HG02798 (cell line): ENCODE measurements at regions not wholly inside any gene's neighbourhood (a gene's known extent, or its start where the extent isn't known, plus 50 kb on each side); places are given as distances from the start of the nearest gene placed in this dataset.

Experiments
- ATAC-seq: cut with Tn5 transposase; IDR thresholded peaks from one replicate; pipeline ENCODE4 v1.9.1; 2021; ENCODE audit warnings: mild to moderate bottlenecking; ENCODE audit not compliant: unreplicated experiment, poor library complexity

DNA sequence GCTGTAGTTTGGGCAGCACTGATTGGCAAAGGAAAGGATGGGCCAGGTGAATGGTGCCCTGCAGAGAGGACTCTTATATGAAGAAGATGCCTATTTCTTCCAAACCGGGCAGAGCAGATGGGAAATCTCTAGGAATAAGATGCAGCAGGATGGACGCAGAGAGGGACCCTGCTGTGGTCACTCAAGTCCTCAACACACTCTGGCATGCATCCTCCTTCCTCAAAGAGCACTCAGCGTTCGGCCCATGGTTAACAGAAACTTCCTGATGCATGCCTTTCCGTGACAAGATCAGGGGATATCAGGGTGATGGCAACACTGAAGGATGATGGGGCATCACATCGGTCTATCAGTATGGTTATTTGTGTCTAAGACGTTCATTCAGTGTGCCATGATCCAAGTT is 232.7 kb downstream of the TTC32 start:
- ATAC-seq: no peak

DNA sequence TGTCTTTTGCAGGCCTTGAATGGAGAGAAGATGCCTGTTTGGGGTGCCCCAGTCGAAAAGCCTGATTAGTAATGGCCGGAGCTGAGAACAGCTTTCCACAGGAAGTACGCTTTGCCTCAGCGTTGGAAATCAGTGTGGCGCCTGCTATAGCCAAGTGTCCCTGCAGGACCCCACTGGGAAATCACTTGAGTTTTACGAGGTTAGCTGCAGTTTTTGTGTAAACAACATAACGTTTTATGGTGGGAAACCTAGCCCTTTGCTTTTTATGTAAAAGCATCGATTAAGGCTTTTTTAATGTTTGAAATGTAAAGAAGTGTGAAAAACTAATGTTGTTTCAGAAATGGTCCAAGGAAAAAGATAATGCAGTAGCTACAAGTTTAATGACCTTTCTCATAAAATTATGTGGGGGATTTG is 234.2 kb downstream of the TTC32 start:
- no peak for ATAC-seq

DNA sequence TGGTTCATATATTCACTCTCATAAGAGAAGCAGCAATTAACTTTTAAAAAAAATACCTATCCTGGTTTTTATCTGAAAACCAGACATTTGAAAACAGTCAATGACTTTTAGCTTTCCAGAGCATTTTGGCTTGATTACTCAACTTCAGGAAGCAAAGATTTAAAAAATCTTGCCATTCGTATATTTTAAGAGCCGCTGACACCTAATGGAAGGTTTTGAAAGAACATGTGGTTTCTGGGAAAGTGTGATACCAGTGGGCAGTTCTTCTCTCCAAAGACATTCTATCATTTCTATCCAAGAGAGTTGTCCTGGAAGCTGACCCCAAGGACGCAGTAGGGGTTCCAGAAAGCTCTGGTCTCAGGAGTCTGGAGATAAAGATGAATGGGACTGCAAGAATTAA is 234.7 kb downstream of the TTC32 start:
- no peak for ATAC-seq

DNA sequence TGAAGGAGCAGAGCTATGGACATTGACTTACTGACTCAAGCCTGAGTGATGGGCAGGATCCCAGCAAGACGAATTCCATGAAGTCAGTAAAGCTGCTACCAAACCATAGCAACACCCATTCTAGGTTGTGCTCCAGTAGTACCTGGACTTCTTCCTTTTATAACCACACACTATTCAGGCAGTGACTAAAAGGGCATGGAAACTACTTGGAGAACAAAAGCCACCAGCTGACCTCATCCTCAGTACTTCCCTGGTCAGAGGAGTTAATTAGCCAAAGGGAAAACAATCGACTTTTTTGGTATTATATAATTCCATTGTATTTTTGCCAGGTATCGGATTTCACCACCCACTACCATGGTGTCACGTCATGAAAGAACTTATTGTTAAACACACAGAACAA is 237.1 kb downstream of the TTC32 start:
- no peak for ATAC-seq

DNA sequence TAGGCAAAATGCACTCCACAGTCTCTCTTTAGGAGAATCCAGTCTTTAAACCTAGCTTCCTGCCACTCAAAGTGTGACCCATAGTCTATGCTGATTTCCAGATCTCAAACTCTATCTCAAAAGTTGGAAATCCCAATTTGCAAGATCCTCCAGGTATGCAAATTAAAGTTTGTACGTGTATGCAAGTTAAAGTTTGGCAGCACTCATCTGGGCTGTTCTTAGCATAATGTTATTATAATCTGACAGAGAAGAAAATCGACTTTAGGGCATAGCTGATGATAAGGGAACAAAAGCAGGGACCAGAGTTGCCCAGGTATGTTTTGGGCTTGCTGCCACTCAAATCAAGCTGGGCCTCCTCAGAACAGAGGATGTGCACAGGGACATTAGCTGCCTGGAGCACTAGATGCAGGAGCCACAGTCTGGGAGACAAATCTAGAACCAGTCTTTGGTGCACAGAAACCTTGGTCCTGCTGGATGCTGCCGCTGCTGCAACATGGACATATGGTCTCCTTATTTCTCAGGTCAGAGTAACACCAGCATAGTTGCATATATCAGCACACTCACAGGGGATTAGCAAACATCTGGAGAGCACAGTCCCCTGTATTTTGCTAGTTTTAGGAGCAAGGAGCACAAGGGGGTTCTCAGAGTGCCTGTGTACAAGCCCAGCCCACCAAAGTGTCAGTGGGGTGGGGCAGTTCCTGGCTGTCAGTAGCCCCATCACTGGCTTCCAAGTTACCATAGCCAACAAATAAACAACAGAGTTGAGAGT is 242.6 kb downstream of the TTC32 start:
- ATAC-seq: no peak

DNA sequence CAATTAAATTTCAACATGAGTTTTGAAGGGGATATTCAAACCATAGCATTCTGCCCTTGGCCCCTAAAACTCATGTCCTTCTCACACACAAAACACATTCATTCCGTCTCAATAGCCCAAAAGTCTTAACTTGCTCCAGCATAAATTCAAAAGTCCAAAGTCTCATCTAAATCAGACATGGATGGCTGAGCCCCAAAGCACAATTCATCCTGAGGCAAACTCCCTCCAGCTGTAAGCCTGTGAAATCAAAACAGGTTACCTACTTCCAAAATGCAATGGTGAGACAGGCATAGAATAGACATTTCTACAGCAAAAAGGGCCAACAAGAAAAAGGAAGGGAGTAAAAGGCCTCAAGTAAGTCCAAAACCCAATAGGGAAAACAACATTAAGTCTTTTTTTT is 245.8 kb downstream of the TTC32 start:
- ATAC-seq: no peak

DNA sequence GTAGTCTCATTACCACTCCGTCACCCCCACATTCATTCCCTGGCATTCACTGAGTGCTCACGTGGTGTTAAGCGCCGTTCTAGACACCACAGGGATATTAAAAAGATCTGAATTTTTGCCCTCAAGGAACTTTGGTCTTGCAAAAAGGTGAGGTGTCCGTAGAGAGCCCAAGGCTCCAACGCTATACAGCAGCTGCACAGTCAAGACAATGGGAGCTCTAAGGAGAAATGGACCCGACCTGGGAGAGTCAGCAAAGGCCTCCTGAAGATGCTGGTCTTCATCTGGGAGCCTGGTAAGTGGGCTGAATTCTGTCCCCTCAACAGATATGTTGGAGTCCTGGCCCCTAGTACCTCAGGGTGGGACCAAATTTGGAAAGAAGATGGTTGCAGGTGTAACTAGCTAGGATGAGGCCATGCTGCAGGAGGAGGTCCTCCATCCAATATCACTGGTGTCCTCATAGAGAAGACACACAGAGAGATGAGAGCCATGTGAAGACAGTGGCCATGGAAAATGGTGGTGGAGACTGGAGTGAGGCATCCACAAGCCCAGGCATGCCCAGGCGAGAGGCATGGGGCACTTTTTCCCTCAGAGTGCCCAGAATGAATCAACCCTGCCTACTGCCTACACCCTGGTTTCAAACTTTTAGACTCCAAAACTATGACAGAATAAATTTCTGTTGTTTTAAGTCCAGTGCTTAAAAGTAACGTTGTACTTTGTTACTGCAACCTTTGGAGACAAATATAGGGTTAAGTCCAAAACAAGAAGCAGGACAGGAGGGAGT is 247.3 kb downstream of the TTC32 start:
- ATAC-seq: no peak

DNA sequence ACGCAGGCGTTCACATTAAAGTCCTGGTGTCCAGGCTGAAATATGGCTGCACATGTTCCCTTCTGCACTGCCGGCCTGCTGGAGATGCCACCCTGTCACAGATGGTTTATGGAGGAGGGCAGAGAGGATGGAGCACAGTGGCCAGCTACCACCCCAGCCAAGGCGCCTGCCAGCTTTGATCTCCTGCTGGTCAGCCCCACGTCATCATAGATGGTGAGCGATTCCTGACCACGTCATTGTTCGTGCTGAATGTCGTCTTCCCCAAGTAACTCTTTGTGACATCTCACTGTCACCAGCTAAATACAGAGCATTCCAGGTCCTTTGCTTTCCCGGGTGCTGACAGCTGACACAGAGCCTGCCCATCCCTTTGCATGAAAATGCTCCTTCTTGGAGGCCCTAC is 248.3 kb downstream of the TTC32 start:
- no peak for ATAC-seq

DNA sequence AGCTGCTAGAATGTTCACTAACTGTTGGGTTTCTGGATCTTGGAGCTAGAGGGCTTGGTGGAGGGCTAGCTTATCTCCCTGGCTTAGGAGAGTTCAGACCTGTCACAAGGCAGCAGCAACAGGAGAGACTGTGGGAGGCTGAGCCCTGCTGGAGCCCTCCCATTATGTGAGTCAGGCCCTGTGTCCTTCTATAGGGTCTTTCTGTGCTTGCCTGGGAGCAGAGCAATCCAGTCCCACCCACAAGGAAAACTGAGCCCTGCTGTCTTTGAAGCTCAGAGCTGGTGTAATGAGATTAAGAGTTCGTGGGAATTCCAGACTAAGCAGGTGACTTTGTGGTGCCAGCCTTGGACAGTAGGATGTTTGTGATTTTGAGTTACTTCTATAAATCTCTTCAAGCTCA is 249.0 kb downstream of the TTC32 start:
- no peak for ATAC-seq

DNA sequence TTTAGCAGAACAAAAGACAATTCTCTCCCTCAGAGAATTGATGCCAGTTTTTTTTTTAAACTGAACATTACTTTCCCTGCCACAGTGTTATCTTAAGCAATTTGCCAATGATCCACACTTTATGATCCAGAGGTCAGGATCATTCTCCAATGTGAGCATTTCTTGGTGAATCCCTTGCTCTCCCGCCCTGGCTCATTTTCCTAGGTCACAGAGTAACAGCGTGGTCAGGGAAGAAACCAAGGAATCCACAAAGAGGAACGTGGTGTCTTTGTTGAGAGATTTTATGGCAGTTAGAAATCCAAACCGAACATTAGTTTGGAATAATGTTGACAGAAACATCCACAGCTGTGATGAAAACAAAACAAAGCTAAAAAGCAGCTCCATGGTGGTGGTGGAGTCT is 250.3 kb downstream of the TTC32 start:
- no peak for ATAC-seq

DNA sequence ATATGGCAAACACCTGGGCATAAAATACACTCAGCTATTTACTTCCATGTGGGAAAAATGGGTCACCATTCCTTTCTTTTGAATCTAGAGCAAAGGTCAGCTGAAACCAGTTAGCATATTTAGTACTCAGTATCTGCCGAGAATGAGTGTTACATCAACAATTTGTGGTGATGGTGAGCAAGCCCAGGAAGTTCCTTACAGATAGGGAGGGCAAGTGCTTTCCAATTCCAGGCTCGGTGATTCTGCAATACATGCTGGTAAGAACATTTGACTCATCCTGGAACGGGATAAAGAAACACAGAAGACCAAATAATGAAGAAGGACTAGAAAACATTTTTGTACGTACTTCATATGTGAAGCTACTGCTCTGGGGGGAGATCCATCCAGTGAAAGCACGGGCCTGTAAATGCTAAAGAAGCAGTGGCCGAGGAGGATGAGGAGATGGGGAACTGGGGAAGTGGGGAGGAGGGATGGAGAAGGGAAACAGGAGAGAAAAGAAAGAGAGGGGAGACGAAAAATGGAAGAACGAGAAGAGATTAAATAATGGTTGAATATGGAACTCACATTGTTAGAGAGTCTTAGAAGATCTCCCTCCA is 251.9 kb downstream of the TTC32 start:
- ATAC-seq: no peak

DNA sequence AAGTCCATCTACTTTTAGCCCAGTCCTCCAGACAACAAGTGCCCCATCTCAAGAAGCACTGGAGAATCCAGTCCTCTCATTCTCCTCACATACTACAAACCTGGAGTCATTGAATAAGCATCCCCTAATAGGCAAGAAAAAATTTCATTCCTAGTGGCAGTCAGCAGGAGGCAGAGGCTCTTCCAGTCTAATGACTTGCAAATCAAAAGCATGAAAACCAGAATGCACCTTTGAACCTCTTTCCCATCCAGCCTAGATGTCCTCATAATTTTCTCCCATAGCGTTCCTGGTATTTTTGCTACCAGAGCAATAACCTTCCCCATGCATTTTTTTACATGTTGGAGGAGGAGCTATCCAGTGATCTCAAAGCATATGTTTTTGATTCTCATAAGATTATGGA is 252.6 kb downstream of the TTC32 start:
- no peak for ATAC-seq

DNA sequence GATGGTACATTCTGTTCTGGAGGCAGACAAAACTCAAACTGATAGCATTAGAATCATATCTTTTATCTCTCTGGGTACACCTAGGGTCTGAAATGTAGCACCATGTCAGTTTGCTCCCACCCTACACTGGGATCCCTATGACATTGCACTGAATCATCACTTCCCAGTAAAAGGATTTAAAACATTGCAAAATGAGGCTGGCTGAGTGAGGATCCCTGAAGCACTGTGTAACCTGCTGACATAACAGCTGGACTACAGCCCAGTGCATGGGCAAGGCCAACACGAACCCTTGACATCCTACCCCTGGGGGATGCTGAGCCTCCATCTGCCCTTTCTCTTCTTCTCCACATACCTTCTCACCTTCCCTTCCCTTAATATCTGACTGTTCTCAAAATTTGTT is 253.2 kb downstream of the TTC32 start:
- no peak for ATAC-seq

DNA sequence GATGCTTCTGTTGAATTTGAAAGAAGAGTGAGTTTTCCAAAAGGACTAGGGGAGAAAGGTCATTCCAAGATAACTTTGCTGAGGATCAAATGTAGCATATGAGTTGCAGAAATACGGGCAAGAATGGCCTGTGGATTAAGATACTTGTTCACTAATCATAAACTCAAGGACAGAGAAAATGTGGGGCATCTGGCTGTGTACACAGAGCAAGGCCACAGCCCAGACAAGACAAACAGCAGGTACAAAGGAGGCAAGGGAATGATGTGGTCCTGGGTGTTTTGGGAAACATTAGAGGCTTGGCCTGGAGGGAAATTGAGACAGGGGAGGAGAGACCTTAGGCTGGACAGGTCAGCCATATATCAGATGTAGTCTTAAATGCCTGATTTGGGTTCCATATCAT is 254.8 kb downstream of the TTC32 start:
- ATAC-seq: no peak

DNA sequence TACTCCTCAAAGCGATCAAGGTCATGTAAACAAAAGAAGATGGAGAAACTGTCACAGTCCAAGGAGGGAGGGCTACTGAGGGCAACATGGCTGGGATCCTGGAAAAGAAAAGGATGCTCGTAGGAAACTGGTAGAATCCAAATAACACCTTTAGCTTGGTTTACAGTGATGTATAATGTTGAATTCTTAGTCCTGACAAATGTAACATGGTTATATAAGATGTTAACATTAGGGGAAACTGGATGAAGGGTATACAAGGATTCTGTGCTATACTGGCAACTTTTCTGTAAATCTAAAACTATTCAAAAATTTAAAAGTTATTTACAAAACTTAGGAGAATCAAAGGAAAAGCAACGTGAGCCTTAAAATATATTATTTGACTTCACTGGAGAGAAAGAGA is 257.0 kb downstream of the TTC32 start:
- ATAC-seq: no peak

DNA sequence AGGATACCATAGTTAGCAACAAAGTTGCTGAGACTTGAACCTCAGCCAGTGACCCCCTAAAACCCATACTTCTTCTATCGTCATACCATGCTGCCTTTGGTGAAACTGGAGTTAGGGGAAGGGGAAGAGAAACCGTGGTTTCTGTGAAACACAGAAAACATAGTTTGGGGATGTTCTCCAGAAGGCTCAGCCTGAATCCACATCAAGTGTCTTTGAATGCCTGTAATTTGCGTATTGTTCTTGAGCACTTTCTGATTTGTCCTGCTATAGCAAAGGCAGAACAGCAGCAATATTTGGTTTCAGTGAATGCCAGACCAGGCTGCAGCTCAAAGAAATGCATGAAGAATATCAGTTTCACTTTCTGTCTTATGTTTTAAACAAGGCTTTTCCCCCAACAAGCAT is 258.7 kb downstream of the TTC32 start:
- ATAC-seq: peak; percentile 61

DNA sequence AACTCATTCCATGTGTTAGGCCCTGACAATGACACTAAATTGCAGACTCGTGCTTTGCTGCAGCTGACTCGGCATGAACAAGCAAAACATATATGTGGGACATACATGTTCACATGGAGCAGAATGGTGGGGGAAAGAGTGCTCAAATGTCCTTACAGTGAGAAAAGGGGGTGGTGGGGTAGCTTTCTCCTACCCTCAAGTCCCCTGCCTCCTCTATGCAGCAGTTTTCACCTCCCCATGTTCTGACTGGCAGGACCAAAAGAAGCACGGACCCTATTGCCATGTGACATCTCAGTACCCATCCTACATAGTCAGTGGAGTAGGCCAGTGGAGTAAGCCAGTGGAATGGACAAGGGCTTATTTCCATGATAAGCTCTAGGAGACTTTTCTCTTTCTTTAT is 259.3 kb downstream of the TTC32 start:
- ATAC-seq: no peak

DNA sequence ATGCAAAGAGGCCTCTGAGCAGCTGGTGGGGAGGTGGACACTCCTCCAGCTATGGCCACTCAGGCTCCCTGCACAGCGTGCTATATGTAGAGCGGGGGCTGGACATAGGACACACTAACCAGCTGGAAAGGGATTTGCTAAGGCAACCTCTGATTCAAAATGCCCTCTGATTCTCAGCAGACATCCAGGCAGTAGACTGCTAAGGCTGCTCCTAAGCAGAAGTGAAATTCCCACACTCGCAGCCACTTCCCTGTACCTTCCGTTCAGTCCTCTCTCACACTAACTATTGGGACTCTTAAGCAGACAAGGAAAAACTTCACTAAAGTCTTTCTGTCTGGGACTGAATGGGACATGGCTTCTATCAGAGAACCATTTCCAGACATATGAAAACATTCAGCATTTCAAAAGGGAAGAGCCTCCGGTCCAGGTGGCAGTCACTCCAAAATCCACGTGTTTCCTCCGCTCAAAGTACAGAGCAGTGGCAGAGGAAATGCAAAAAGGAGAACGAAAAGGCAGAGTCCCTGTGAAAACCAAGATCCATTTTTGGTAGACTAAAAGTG is 265.8 kb downstream of the TTC32 start:
- no peak for ATAC-seq

DNA sequence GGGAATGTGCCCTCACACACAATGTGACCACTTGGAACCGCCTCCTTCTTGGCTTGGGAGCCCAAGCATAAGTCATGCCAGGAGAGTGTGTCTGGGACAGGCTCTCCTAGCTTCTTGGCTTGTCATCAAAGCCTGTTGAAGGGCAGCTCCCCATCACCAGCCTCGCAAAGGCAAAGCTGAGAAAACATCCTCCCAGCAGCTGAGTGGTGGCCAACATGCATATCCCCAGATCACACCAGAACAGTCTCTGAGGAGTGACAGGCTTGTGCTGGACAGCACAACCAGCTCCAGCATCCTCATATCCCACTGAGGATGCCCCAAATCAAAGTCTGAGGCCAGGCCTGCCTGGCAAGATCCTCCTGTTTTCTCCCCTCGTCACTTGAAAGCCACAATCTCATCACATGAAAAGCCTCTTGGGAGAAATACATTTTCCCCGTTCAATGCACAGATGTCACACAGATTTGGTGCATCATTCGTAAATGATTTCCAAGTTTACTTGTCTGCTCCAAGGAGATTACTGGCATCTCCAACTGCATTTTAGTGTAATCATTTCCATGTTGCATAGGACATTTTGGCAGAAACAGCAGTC is 269.3 kb downstream of the TTC32 start:
- no peak for ATAC-seq

DNA sequence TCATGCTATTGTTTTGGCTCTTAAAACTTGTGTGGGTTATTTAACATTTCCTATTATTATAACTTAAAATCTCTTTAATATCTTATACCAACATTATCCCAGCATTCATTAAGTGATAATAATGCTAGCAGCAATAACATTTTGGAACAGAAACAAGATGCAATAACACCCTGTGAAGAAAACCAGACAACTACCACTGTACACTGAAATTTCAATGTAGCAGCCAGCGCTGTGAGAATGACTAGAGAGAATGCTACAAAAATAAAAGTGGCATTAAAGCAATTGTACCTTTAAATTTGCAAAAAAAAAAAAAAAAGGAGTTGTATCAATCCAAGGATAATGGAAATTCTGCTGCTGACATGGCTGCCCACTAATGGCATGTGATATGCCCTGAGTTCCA is 269.9 kb downstream of the TTC32 start:
- no peak for ATAC-seq

DNA sequence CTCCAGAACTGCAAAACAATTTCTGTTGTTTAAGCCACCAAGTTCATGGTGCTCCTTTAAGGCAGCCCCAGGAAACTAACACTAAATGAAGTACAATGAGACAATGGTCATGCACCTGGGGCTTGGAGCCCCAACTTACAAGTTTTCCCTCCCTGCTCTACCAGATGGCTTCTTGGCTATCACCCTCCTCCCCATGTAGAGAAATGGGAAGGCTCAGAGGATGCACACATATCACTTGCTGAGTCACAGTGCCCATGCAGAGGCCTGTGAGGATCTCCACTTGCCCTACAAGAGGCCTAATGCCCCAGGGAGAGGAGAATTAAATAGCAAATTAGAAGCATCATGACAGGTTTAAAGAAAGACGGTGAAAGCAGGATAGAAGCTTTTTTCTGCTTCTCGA is 270.9 kb downstream of the TTC32 start:
- no peak for ATAC-seq
